ELF-1 (cell line): ENCODE measurements at regions not wholly inside any gene's neighbourhood (a gene's known extent, or its start where the extent isn't known, plus 50 kb on each side); places are given as distances from the start of the nearest gene placed in this dataset.

ENCODE experiments used
- DNase-seq: peaks from one replicate; pipeline ENCODE4 v3.0.0-alpha.2; 2016; ENCODE audit warnings: low read depth, low spot score

DNA sequence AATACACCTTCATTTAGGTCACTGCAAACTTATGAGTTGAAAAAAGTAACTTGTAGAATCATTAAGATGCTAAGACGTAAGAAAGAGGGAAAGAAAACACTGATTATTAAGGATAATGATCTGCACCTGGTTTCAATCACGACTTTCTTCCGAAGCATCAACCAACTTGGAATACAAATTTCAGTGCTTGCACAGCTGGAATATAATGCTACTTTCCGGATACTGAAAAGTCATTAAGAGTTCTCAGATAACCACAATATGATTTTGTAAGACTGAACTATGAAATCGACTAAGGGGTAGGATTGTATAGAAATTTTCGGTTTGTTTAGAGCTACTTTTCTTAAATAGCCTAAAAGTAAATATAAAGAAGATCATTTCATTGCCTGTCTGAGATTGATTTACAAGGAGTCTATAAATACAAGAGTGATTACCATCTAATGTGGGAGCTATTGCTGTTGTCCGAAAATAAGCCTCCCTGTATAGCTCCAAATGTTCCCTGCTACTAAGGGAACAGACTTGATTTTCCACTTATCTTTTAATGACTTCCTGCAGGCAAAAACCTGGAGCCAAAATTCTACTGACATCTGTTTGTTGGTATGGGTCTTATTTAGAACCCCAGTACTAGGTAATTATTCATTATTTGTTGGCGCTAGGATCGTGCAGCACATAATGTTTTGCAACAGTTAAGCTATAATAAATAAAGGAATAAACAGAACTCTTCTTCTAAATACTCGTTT lies 673.3 kb downstream of the KCNT2 start:
- no peak for DNase-seq

DNA sequence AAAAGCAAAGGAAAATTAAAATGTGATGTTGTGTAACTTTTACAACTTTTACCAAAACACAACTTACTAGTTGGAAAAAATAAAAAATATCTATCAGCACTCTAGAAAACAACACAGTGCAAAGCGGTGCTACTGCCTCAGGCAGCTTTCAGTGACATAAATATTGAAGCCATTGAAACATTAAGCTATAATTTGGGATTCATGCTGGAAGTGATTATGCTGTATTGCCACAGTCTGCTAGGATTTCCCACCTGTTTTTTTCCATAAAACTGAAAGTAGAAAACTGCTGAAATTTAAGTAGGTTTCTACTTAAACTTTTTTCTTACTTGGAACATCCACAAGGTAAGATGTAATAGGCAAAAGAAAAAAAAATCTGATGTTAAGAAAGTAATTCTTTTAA lies 674.4 kb downstream of the KCNT2 start:
- DNase-seq, result no peak

GRCh38 chr1:195915826-195916225 lies 692.4 kb downstream of the KCNT2 start:
- no peak for DNase-seq

GRCh38 chr1:195909061-195909460 lies 699.2 kb downstream of the KCNT2 start:
- DNase-seq, result no peak

- no peak for DNase-seq
Observed at GRCh38 chr1:195908121-195908520, 700.1 kb downstream of the KCNT2 start.

DNA sequence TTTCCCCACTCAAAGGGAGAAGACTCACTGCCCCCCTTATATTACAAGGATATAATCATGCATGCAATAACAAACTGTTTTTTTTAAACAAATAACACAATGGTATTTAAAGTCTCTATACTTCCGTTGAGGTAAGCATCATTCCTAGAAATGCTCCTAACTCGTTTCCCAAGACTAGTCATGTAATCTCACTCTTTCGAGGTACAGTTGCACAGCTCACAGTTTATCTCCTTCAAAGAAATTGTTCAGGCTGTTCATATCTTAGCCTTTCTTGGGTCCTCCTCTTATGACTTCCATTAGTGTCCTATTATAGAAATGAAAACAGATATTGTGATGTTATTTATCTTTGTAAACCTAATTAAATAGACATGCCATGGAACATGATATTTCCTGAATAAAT lies 705.0 kb downstream of the KCNT2 start:
- DNase-seq, result no peak

GRCh38 chr1:195902779-195903178 lies 705.5 kb downstream of the KCNT2 start:
- DNase-seq, result no peak

- DNase-seq, result no peak
Observed at GRCh38 chr1:195899762-195900352, 708.4 kb downstream of the KCNT2 start.

- DNase-seq, result no peak
Observed at GRCh38 chr1:195898924-195899323, 709.3 kb downstream of the KCNT2 start.

GRCh38 chr1:195898373-195898772 lies 709.9 kb downstream of the KCNT2 start:
- DNase-seq, result no peak

DNA sequence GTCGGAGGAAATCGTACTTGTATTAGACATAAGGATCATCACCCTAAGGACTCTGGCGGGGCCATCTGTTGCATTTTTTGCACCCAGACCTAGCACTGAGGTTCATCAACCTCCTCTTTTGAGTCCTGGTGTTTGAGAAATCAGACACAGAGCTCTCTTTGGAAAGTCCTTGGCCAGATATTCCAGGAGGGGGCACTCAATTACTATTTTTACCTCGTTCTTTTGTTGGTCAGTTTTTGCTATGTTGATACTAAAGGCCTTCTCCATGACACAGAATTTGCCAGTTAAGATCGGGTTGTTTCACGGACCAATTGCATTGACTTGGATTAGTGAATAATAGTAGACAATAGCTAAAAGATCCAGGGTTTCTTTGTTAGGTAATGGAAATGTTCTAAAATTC lies 711.2 kb downstream of the KCNT2 start:
- peak; percentile 19 for DNase-seq

DNA sequence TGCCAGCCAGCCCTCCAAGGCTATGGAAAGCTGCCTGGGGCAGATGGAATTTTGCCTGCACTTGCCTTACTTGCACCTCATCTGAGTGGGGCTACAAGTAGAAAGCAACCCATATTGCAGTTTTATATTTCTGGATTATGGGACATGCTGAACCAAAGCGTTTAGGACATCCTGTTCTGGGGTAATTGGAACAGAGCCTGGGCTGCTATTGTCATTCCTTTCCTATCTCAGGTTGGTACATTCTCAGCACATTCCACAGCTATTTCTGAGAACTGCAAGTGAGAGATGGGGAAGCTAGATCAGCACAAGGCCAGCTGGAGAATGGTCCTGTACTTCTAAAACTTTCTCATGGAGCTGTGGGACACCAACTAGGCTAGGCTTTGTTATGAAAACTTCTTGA lies 713.8 kb downstream of the KCNT2 start:
- no peak for DNase-seq

GRCh38 chr1:195886000-195886399 lies 722.2 kb downstream of the KCNT2 start:
- no peak for DNase-seq

- no peak for DNase-seq
Observed at GRCh38 chr1:195878478-195878877, 729.8 kb downstream of the KCNT2 start.

- no peak for DNase-seq
Observed at GRCh38 chr1:195876792-195877191, 731.4 kb downstream of the KCNT2 start.

DNA sequence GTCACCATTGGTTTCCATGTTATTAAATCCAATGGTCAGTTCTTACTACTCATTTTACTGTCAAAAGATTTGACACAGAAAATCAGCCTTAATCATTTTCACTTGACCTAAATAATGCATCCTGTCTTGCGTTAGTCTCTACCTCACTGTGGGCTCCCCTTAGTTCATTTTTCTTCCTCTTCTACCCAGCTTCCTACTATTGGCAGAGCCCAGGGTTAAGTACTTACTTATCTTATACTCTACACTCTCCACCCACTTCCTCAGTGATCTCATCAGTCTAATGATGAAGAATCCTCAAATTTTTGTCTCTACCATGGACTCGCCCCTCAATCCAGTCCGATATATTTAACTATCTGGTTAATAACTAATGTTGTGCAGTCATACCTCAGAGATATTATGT lies 735.9 kb downstream of the KCNT2 start:
- no peak for DNase-seq

- DNase-seq, result no peak
Observed at GRCh38 chr1:195867638-195868037, 740.6 kb downstream of the KCNT2 start.

DNA sequence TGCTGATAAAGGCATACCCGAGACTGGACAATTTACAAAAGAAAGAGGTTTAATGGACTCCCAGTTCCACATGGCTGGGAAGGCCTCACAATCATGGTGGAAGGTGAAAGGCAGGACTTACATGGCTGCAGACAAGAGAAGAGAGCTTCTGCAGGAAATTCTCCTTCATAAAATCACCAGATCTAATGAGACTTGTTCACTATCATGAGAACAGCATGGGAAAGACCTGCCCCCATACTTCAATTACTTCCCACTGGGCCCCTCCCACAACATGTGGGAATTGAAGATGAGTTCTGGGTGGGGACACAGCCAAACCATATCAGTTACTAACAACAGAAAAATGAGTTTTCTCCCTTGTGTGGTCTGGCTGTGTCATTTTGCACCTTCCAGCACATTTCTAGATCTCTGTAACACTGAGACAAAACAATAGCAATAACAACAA lies 741.4 kb downstream of the KCNT2 start:
- DNase-seq, result no peak

GRCh38 chr1:195866091-195866780 lies 742.0 kb downstream of the KCNT2 start:
- no peak for DNase-seq

- DNase-seq, result no peak
Observed at GRCh38 chr1:195851804-195852203, 756.4 kb downstream of the KCNT2 start.

- no peak for DNase-seq
Observed at GRCh38 chr1:195851016-195851601, 757.1 kb downstream of the KCNT2 start.

DNA sequence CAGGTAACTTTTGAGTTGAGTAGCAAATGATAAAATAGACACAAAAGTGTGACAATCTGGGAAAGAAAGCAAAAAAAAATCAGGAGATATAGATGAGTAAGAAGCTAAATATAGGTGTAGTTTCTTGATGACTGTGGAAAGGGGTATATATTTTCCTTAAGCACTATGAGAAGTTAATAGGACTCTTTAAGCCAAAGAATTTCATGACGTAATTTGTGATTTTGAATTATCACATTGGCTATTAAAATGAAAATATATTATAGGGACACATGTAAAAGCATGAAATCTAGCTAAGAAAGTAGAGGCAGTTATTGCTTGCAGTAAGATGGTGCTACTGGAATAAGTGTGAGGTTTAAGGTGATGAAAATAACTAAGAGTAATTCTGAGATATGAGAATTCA lies 759.1 kb downstream of the KCNT2 start:
- DNase-seq, result no peak
